Suprapubic skin (tissue), 3 donors: ENCODE measurements at regions not wholly inside any gene's neighbourhood (a gene's known extent, or its start where the extent isn't known, plus 50 kb on each side); places are given as distances from the start of the nearest gene placed in this dataset.

Experiments
- POLR2A ChIP-seq, 2 donors: fragments of 450-650 bp; IDR thresholded peaks; one replicate each; pipeline ENCODE4 v1.6.1; 2017; ENCODE audit warnings: antibody characterized with exemption in 2 of 2, mild to moderate bottlenecking in 2 of 2, moderate library complexity in 2 of 2
- TF ChIP-seq, protein P1 (sequence below), 2 donors: fragments of 200-600 bp in 1 of 2; fragments of 450-650 bp in 1 of 2; sonication (generic) in 1 of 2; IDR thresholded peaks; one replicate each; pipeline ENCODE4 v1.5.1; 2016 to 2019; ENCODE audit warnings: antibody characterized with exemption in 2 of 2, mild to moderate bottlenecking in 1 of 2, moderate library complexity in 1 of 2

DNA sequence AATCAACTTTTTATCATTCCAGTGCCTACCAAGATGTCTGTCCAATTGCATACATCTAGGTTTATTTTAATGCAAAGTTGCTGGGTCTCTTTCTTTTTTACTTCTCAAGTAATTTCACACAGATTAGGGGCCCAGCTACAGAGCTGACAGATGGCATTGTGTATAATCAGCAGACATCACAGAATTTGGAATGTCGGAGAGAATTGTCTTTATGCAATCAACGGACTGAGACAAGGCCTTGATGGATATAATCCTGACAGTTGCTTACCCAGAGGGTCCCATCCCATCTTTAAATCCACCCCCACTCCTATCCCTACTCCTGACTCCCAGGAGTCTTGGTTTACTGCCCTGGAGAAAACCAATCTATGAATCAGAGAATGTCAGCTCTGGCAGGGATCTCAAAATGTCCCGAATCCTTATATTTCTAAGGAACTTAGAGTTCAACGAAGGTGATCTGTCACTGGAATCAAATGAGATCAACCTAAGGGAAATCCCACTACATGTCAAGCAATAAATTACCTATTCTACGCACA is 142.0 kb downstream of the LRATD1 start:
- TF ChIP-seq, protein P1, sequence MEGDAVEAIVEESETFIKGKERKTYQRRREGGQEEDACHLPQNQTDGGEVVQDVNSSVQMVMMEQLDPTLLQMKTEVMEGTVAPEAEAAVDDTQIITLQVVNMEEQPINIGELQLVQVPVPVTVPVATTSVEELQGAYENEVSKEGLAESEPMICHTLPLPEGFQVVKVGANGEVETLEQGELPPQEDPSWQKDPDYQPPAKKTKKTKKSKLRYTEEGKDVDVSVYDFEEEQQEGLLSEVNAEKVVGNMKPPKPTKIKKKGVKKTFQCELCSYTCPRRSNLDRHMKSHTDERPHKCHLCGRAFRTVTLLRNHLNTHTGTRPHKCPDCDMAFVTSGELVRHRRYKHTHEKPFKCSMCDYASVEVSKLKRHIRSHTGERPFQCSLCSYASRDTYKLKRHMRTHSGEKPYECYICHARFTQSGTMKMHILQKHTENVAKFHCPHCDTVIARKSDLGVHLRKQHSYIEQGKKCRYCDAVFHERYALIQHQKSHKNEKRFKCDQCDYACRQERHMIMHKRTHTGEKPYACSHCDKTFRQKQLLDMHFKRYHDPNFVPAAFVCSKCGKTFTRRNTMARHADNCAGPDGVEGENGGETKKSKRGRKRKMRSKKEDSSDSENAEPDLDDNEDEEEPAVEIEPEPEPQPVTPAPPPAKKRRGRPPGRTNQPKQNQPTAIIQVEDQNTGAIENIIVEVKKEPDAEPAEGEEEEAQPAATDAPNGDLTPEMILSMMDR (IDR thresholded peaks at IDR 0.05) = no peak
- TF ChIP-seq POLR2A (IDR thresholded peaks at IDR 0.05) = no peak
